HEK293T (cell line): ENCODE measurements at regions not wholly inside any gene's neighbourhood (a gene's known extent, or its start where the extent isn't known, plus 50 kb on each side); places are given as distances from the start of the nearest gene placed in this dataset.

Experiments used
- CTCF ChIA-PET: fragments of 350-600 bp; formaldehyde crosslinking; extraction: SDS; loops from one replicate; lab custom pipeline; 2021; ENCODE audit warnings: antibody characterized with exemption, inconsistent platforms; lab: Yijun Ruan, JAX
- POLR2A ChIA-PET: fragments of 350-600 bp; formaldehyde crosslinking; extraction: SDS; loops from one replicate; lab custom pipeline; 2020; ENCODE audit warnings: antibody characterized with exemption, inconsistent platforms; lab: Yijun Ruan, JAX
- DNase-seq: peaks from one replicate; pipeline ENCODE4 v3.0.0; 2012; ENCODE audit warnings: mixed read lengths; ENCODE audit errors: extremely low spot score
- ARNT ChIP-seq: fragments of 450-650 bp; IDR thresholded peaks from 2 replicates; pipeline ENCODE4 v1.6.1; 2017; ENCODE audit warnings: mild to moderate bottlenecking
- BHLHE40 ChIP-seq: fragments of 450-650 bp; IDR thresholded peaks from 2 replicates; pipeline ENCODE4 v1.6.1; 2016; ENCODE audit warnings: mild to moderate bottlenecking, moderate library complexity, borderline replicate concordance
- CTBP1 ChIP-seq: fragments of 450-650 bp; IDR thresholded peaks from 2 replicates; pipeline ENCODE4 v1.6.1; 2016; ENCODE audit warnings: borderline replicate concordance
- ELF4 ChIP-seq: fragments of 450-650 bp; IDR thresholded peaks from 2 replicates; pipeline ENCODE4 v1.6.1; 2017; ENCODE audit warnings: antibody characterized with exemption
- FOXA1 ChIP-seq: fragments of 450-650 bp; IDR thresholded peaks from 2 replicates; pipeline ENCODE4 v1.6.1; 2016; ENCODE audit warnings: mild to moderate bottlenecking
- FOXK2 ChIP-seq: fragments of 450-650 bp; IDR thresholded peaks from 2 replicates; pipeline ENCODE4 v1.6.1; 2016; ENCODE audit warnings: mild to moderate bottlenecking
- FOXM1 ChIP-seq: fragments of 450-650 bp; IDR thresholded peaks from 2 replicates; pipeline ENCODE4 v1.6.1; 2017; ENCODE audit warnings: mild to moderate bottlenecking, borderline replicate concordance
- HDGF ChIP-seq: fragments of 450-650 bp; IDR thresholded peaks from 2 replicates; pipeline ENCODE4 v1.6.1; 2017; ENCODE audit warnings: antibody characterized with exemption, borderline replicate concordance
- L3MBTL2 ChIP-seq: fragments of 450-650 bp; conservative IDR thresholded peaks from 2 replicates; pipeline ENCODE4 v1.6.1; 2016; ENCODE audit warnings: mild to moderate bottlenecking
- LEF1 ChIP-seq: fragments of 450-650 bp; IDR thresholded peaks from 2 replicates; pipeline ENCODE4 v1.6.1; 2017; ENCODE audit warnings: mild to moderate bottlenecking, borderline replicate concordance
- NFRKB ChIP-seq: fragments of 450-650 bp; IDR thresholded peaks from 2 replicates; pipeline ENCODE4 v1.6.1; 2016; ENCODE audit warnings: mild to moderate bottlenecking, moderate library complexity
- SP1 ChIP-seq: fragments of 450-650 bp; IDR thresholded peaks from 2 replicates; pipeline ENCODE4 v1.6.1; 2017
- SUZ12 ChIP-seq: fragments of 450-650 bp; IDR thresholded peaks from 2 replicates; pipeline ENCODE4 v1.6.1; 2016; ENCODE audit warnings: mild to moderate bottlenecking
- TARDBP ChIP-seq: fragments of 450-650 bp; IDR thresholded peaks from 2 replicates; pipeline ENCODE4 v1.6.1; 2016
- ZNF384 ChIP-seq: fragments of 450-650 bp; IDR thresholded peaks from 2 replicates; pipeline ENCODE4 v1.6.1; 2016
- TF ChIP-seq, protein P1 (sequence below): fragments of 450-650 bp; IDR thresholded peaks from 2 replicates; pipeline ENCODE4 v1.6.1; 2016

DNA sequence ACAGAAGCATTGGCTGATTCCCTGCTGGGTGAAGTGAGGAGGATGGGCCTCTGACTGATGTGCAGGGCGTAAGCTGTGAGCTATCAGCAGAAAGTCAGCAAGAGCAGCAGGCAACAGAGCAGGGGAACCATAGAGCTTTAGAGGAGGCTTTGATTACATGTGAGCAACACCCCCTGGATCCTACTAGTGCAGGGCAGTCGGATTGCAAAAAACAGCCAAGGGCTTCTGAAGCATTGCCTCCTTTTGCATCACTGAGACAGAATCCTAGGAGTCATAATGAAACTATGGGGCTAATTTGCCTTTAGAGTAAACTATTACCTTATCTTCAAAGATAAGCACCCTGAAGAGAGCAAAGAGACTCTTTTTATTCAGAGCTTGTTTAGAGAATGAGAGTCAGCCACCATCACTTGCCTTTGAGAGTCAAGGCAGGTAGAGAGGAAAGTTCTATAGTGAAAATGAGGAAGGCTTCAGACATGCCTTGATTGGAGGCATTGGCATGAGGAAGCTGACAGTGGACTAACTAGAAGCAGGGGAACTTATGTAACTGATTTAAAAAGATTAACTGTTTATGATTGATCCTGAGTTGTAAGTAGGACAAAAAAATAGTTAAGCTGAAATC lies 420.3 kb downstream of the PDHA2 start:
- DNase-seq: no peak
- TF ChIP-seq CTBP1 (no peak), HDGF (no peak), FOXA1 (no peak), TARDBP (no peak), ARNT (no peak), L3MBTL2 (no peak), ELF4 (no peak)
- ChIA-PET CTCF (no interaction called here), POLR2A (no interaction called here)

DNA sequence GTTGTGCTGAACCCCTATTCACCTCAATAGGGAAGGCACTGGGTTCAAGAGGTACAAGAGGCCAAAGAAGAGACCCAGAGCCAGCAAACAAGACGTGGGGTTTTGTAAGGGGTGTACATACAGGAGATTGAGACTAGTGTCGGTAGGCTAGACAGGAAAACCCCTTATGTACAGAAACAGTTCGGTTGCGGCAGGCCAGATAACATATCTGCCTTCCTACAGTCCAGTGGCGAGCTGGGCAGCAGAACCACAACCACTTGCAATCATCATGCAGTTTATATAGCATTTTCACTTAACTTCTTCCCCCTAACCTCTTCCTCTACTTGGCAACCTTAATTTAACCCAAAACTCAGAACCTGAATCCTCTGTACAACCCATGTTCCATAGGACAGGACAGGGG lies 422.2 kb downstream of the PDHA2 start:
- TF ChIP-seq SP1 (no peak), FOXM1 (no peak), BHLHE40 (no peak), FOXK2 (no peak), SUZ12 (no peak), L3MBTL2 (no peak), ELF4 (no peak), ARNT (no peak), FOXA1 (no peak), HDGF (no peak), LEF1 (no peak)
- CTCF ChIA-PET: no interaction called here
- POLR2A ChIA-PET: no interaction called here
- DNase-seq: no peak

DNA sequence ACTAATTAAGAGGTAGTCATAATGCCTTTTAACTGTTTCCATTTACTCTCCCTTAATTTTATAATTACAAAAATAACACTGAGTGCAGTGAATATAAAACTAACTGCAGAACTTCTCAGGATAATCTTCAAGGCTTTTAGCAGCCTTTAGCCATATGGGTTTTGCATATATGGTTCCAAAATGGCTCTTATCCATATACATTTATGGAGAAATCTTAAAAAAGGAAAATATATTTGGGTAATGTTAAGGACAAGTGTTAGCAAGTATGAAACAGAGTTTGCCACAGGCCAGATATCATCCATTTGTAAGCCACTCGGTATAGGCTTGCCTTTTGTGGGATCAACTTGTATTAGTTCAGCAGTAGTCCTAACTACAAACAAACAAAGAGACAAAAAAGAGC lies 423.4 kb downstream of the PDHA2 start:
- TF ChIP-seq FOXM1 (no peak), LEF1 (no peak), ELF4 (no peak)
- TF ChIP-seq, protein P1, sequence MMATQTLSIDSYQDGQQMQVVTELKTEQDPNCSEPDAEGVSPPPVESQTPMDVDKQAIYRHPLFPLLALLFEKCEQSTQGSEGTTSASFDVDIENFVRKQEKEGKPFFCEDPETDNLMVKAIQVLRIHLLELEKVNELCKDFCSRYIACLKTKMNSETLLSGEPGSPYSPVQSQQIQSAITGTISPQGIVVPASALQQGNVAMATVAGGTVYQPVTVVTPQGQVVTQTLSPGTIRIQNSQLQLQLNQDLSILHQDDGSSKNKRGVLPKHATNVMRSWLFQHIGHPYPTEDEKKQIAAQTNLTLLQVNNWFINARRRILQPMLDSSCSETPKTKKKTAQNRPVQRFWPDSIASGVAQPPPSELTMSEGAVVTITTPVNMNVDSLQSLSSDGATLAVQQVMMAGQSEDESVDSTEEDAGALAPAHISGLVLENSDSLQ: no peak
- POLR2A ChIA-PET: no interaction called here
- DNase-seq: no peak
- CTCF ChIA-PET: no interaction called here

DNA sequence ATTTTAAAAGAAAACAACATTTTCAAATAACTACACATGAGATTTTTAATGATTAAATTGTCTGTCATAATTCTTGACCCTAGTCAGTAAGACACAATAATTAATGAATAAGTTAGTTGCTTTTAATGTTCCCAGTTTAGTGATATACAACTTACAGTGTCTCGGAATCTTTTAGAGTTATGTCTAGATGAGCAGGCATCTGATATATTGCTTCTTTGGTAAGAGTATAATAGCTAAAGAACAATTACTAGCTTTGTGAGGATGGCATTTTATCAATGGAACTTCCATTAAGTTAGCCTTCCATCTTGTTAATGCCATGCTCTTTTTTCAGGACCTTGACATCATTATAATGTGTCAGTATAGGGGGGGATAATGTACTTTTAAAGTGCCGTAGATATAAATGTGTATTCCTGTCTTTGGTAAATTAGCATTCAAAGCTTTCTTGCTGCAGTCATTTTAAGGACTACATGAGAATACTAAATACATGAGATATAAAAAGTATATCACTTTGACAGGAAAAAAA lies 425.1 kb downstream of the PDHA2 start:
- POLR2A ChIA-PET: no interaction called here
- CTCF ChIA-PET: no interaction called here

DNA sequence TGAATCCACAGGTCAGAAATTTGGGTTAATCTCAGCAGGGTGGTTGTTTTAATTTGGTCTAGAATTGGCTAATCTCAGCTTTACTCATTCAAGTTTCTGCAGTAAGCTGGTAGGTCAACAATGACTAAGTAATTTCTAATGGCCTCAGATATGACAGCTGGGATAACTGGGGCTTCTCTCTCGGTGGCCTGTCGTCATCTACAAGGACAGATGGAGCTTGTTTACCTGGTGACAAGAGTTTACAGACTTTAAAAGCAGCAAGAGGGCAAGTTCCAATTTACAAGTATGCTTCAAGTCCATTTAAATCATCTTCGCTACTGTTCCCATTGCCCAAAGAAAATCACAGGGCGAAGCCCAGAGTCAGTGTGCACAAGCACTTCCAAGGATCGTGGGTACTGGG lies 453.9 kb downstream of the PDHA2 start:
- TF ChIP-seq ZNF384: no peak
- ChIA-PET POLR2A (no interaction called here), CTCF (no interaction called here)
- DNase-seq: no peak

More for the DNA sequence above, 425.1 kb downstream of the PDHA2 start:
- TF ChIP-seq FOXM1: no peak
- no peak for TF ChIP-seq SUZ12
- TF ChIP-seq ARNT: no peak
- TF ChIP-seq BHLHE40: no peak
- no peak for TF ChIP-seq FOXA1
- no peak for TF ChIP-seq SP1
- TF ChIP-seq CTBP1: no peak
- TF ChIP-seq LEF1: no peak
- no peak for TF ChIP-seq FOXK2
- no peak for DNase-seq

DNA sequence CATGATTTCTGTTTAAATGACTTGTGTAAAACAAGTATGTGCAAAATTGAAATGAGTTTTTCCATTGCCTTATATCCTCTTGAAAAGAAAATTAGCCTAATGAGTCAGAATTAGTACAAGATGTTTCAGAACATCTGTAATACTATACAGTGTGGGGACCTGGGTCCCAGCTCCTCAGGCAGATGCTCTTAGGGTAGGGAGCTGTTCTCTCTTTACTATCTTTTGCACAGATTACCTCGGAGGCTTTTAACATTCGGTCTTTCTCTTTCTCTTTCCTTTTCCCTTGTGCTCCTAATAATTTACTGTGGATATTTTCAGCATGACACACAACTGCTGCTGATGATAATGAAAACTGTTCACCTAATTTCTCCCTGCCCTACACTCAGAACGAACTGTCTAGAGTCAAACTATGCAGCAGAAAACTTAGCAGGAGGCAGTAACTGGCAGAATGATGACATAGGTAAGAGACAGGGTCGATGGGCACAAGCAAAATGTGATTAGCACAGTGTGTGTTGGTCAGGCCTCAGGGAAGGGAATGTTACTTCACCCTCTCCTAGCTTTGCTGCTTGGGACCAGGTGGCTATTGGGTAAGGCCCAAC lies 455.3 kb downstream of the PDHA2 start:
- DNase-seq: no peak
- POLR2A ChIA-PET: no interaction called here
- CTCF ChIA-PET: no interaction called here
- TF ChIP-seq ARNT (no peak), SUZ12 (no peak), FOXM1 (no peak), LEF1 (no peak), TARDBP (no peak), HDGF (no peak), BHLHE40 (no peak), ZNF384 (no peak), FOXK2 (no peak), NFRKB (no peak), SP1 (no peak), CTBP1 (no peak), FOXA1 (no peak), L3MBTL2 (no peak), ELF4 (no peak)
- TF ChIP-seq, protein P1: no peak

DNA sequence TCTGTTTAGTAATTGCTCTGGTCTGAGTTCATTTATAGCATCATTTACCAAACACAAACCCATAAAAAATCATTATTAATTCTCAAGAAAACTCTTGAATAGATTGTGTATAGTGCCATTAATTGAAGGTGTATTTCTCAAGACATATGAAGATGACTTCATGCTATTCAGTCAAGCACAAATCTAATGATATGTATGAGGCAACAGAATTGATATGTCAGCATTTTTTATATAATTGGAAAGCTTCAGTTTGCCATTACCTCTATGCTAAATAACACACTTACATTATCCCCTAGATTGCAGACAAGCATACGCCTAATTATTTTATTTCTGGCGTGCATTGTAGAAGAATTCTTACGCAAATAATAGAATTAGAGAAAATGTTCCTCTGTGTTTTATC lies 461.8 kb downstream of the PDHA2 start:
- DNase-seq: no peak
- CTCF ChIA-PET: no interaction called here
- POLR2A ChIA-PET: no interaction called here
- TF ChIP-seq TARDBP (no peak), ELF4 (no peak)

DNA sequence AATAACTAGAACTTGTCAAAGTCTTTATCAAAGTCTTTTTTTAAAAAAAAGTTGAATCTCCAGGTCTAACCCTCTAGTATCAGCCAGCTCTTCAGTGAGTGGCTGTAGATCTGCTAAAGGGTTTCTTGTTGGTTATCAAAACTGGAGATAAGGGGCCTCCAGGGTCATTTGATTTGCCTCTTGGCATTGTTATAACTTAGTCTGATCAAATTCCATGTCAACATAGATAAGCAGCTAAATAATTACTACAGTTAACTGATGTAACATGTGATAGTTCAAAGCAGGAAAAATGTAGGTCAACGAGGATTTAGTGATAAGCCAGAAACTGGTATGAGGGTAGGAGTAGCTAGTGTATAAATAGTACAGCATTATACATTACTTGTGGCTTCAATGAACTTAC lies 465.1 kb downstream of the PDHA2 start:
- TF ChIP-seq ELF4 (no peak), TARDBP (no peak), SUZ12 (no peak), BHLHE40 (no peak), FOXM1 (no peak), SP1 (no peak), ARNT (no peak), LEF1 (no peak), L3MBTL2 (no peak), FOXA1 (no peak), HDGF (no peak), NFRKB (no peak), ZNF384 (no peak), CTBP1 (no peak), FOXK2 (no peak)
- TF ChIP-seq, protein P1: no peak
- ChIA-PET POLR2A (no interaction called here), CTCF (no interaction called here)
- DNase-seq: no peak
